GM12878 (cell line): ENCODE measurements at regions not wholly inside any gene's neighbourhood (a gene's known extent, or its start where the extent isn't known, plus 50 kb on each side); places are given as distances from the start of the nearest gene placed in this dataset.

ENCODE experiments used
- ATAC-seq: fragments of 200-7000 bp; cut with Tn5 transposase; 3 replicates; pipeline ENCODE4 v1.9.1; 2020; ENCODE audit warnings: mild to moderate bottlenecking, moderate library complexity
- BruUV-seq: library from RNA; stranded (reverse); fragments of 400-500 nt; replicated peaks from 2 replicates; lab custom pipeline; 2021; lab: Mats Ljungman, UMichigan
- CTCF ChIA-PET: fragments of 300-600 bp; sonication (Branson Sonifier 250); formaldehyde crosslinking; extraction: SDS; loops from one replicate; lab custom pipeline; 2021; ENCODE audit warnings: inconsistent platforms; lab: Yijun Ruan, JAX
- POLR2A ChIA-PET: fragments of 350-600 bp; formaldehyde crosslinking; extraction: SDS; loops from one replicate; lab custom pipeline; 2021; ENCODE audit warnings: inconsistent platforms; lab: Charles Lee
- RAD21 ChIA-PET: fragments of 300-600 bp; sonication (Branson Sonifier 250); formaldehyde crosslinking; loops from one replicate; lab custom pipeline; 2023; ENCODE audit warnings: antibody characterized with exemption; ENCODE audit not compliant: unreplicated experiment; lab: Charles Lee
- SMC1A ChIA-PET: fragments of 300-600 bp; sonication (Branson Sonifier 250); formaldehyde crosslinking; loops from one replicate; lab custom pipeline; 2023; ENCODE audit not compliant: unreplicated experiment, uncharacterized antibody; lab: Charles Lee
- DNase-seq: peaks from one replicate; pipeline ENCODE4 v3.0.0-alpha.2; 2011; ENCODE audit warnings: low read depth, low spot score
- FAIRE-seq: peaks from 3 replicates; lab custom pipeline; 2011; peaks lifted over from hg19 to GRCh38; lab: Jason Lieb, UNC
- H2AFZ ChIP-seq: 2 replicates; pipeline ENCODE4 v1.6.0; 2011; ENCODE audit warnings: low read depth, low read length, control low read depth; ENCODE audit not compliant: control insufficient read depth
- H3K27ac ChIP-seq: 2 replicates; pipeline ENCODE4 v1.5.1; 2011; ENCODE audit warnings: control low read depth; ENCODE audit not compliant: control insufficient read depth, insufficient read depth
- H3K27me3 ChIP-seq, 2 experiments: replicated peaks in 1 of 2; 2 replicates each; pipeline versions ENCODE4 v1.6.0 to v1.6.1; 2011; ENCODE audit warnings: low read length in 1 of 2; ENCODE audit not compliant: control insufficient read depth in 2 of 2, insufficient read depth in 2 of 2
- H3K36me3 ChIP-seq, 2 experiments: 2 replicates each; pipeline ENCODE4 v1.5.1; 2011; ENCODE audit warnings: low read length in 1 of 2; ENCODE audit not compliant: control insufficient read depth in 2 of 2, insufficient read depth in 2 of 2
- H3K4me1 ChIP-seq: 2 replicates; pipeline ENCODE4 v1.6.1; 2011; ENCODE audit warnings: mild to moderate bottlenecking, low read length, moderate library complexity, mixed read lengths; ENCODE audit not compliant: control insufficient read depth, insufficient read depth
- H3K4me2 ChIP-seq: 2 replicates; pipeline ENCODE4 v1.6.0; 2011; ENCODE audit warnings: control low read depth; ENCODE audit not compliant: control insufficient read depth, insufficient read depth
- H3K4me3 ChIP-seq: fragments of 200-600 bp; sonication (generic); 2 replicates; pipeline ENCODE4 v1.5.1; 2016
- H3K79me2 ChIP-seq: 2 replicates; pipeline ENCODE4 v1.6.0; 2011; ENCODE audit warnings: low read length; ENCODE audit not compliant: control insufficient read depth, insufficient read depth
- H3K9ac ChIP-seq: 2 replicates; pipeline ENCODE4 v1.8.0; 2011; ENCODE audit warnings: low read length, control low read depth, mixed read lengths; ENCODE audit not compliant: control insufficient read depth, insufficient read depth
- H3K9me3 ChIP-seq: replicated peaks from 3 replicates; pipeline ENCODE4 v1.5.1; 2011; ENCODE audit warnings: mild to moderate bottlenecking, low read length; ENCODE audit not compliant: control insufficient read depth, insufficient read depth
- H4K20me1 ChIP-seq: 2 replicates; pipeline ENCODE4 v1.6.0; 2011; ENCODE audit not compliant: control insufficient read depth, insufficient read depth
- CREB1 ChIP-seq: IDR thresholded peaks from 2 replicates; pipeline ENCODE4 v1.6.1; 2012; ENCODE audit warnings: low read depth, mild to moderate bottlenecking, inconsistent platforms
- CREM ChIP-seq: IDR thresholded peaks from 2 replicates; pipeline ENCODE4 v1.6.1; 2014; ENCODE audit warnings: antibody characterized with exemption, low read depth
- CTCF ChIP-seq, 3 experiments: IDR thresholded peaks in 2 of 3; conservative IDR thresholded peaks in 1 of 3; 2 replicates each; pipeline ENCODE4 v1.5.1; 2011; ENCODE audit warnings: low read depth in 3 of 3, low read length in 3 of 3, mild to moderate bottlenecking in 3 of 3, control low read depth in 2 of 3, moderate library complexity in 2 of 3, inconsistent platforms in 1 of 3, mixed read lengths in 1 of 3; ENCODE audit not compliant: control insufficient read depth in 2 of 3, insufficient read depth in 1 of 3; ENCODE audit errors: extremely low read depth in 1 of 3
- ETV6 ChIP-seq, 2 experiments: fragments of 450-650 bp in 1 of 2; IDR thresholded peaks in 1 of 2; conservative IDR thresholded peaks in 1 of 2; 2 replicates each; pipeline ENCODE4 v1.6.1; 2014; ENCODE audit warnings: antibody characterized with exemption in 1 of 2, borderline replicate concordance in 1 of 2, low read depth in 1 of 2, mild to moderate bottlenecking in 1 of 2, moderate library complexity in 1 of 2
- FOXK2 ChIP-seq: fragments of 450-650 bp; IDR thresholded peaks from 2 replicates; pipeline ENCODE4 v1.6.1; 2017; ENCODE audit warnings: mild to moderate bottlenecking, moderate library complexity
- HDAC2 ChIP-seq: fragments of 200-600 bp; sonication (generic); IDR thresholded peaks from 2 replicates; pipeline ENCODE4 v1.6.1; 2017
- KDM1A ChIP-seq: fragments of 200-600 bp; sonication (generic); IDR thresholded peaks from 2 replicates; pipeline ENCODE4 v1.6.1; 2016; ENCODE audit warnings: borderline replicate concordance
- SKIL ChIP-seq: fragments of 450-650 bp; IDR thresholded peaks from 2 replicates; pipeline ENCODE4 v1.6.1; 2017; ENCODE audit warnings: mild to moderate bottlenecking, low read depth, inconsistent platforms; ENCODE audit not compliant: poor library complexity, severe bottlenecking
- ZBTB40 ChIP-seq: fragments of 450-650 bp; IDR thresholded peaks from 2 replicates; pipeline ENCODE4 v1.6.1; 2016; ENCODE audit warnings: mild to moderate bottlenecking, moderate library complexity, borderline replicate concordance
- ZNF274 ChIP-seq: IDR thresholded peaks from one replicate; pipeline ENCODE4 v1.8.0; 2011; ENCODE audit not compliant: insufficient read length, insufficient read depth
- ZSCAN29 ChIP-seq: fragments of 450-650 bp; IDR thresholded peaks from 2 replicates; pipeline ENCODE4 v1.6.1; 2017; ENCODE audit warnings: mild to moderate bottlenecking, moderate library complexity
- WGBS: methylation state at CpG from one replicate; pipeline ENCODE4 v1.1.6; 2016; ENCODE audit warnings: low lambda C conversion rate; ENCODE audit not compliant: insufficient replicate concordance, insufficient coverage; ENCODE audit errors: missing lambda C conversion rate; 5-methylcytosine and 5-hydroxymethylcytosine counted together
- in situ Hi-C: fragments of 300-500 bp; cut with MboI; formaldehyde crosslinking; loops from 9 replicates; pipeline ENCODE4 v1.14.3; 2018; ENCODE audit warnings: mixed read lengths
- intact Hi-C: fragments of 100-400 bp; cut with micrococcal nuclease; formaldehyde crosslinking; loops from one replicate; pipeline ENCODE4 v1.14.2; 2022; ENCODE audit not compliant: unreplicated experiment

- no peak overlapping the region for H3K4me2 ChIP-seq
- H3K79me2 ChIP-seq = no peaks in the 10 kb centered on the region
- H3K27ac ChIP-seq = no peak overlapping the region
- 35% methylated on average over 16 of the region's 17 CpGs for WGBS
- H3K9me3 ChIP-seq = no peaks in the 10 kb centered on the region
- no peak overlapping the region for H3K4me3 ChIP-seq
- TF ChIP-seq ZNF274 = no peak
- TF ChIP-seq SKIL = no peak
- TF ChIP-seq CTCF (IDR thresholded peaks at IDR 0.05 in 2 of 3, conservative IDR thresholded peaks at IDR 0.05 in 1 of 3; ENCODE audit: control insufficient read depth in 2 of 3, extremely low read depth in 1 of 3, insufficient read depth in 1 of 3, low read depth in 3 of 3, low read length in 3 of 3) = no peak
- TF ChIP-seq CREB1 = no peak
- TF ChIP-seq FOXK2 = no peak
- TF ChIP-seq ZBTB40 = no peak
- no peak for TF ChIP-seq ZSCAN29
- TF ChIP-seq HDAC2 = no peak
- TF ChIP-seq CREM = no peak
- no peak for TF ChIP-seq ETV6 (conservative IDR thresholded peaks at IDR 0.05 in 1 of 2, IDR thresholded peaks at IDR 0.05 in 1 of 2; ENCODE audit: borderline replicate concordance in 1 of 2, low read depth in 1 of 2)
- no peak for TF ChIP-seq KDM1A
- H3K36me3 ChIP-seq = no peaks in the 10 kb centered on the region
- no peaks in the 10 kb centered on the region for H3K27me3 ChIP-seq
- H3K4me1 ChIP-seq = no peaks in the 10 kb centered on the region
- DNase-seq = no peak
- ChIA-PET RAD21 (no interaction called here), CTCF (no interaction called here), SMC1A (no interaction called here), POLR2A (no interaction called here)
- ATAC-seq = no peak
- H2AFZ ChIP-seq = no peak overlapping the region
- in situ Hi-C loops (no loop called here), intact Hi-C loops (no loop called here)
- no peaks in the 10 kb centered on the region for H4K20me1 ChIP-seq
- BruUV-seq = no TSS peak
- no peak for FAIRE-seq
- no peak overlapping the region for H3K9ac ChIP-seq
These were observed 97.2 kb downstream of the DACT2 start for GRCh38 chr6:168222115-168223043.
